ENCODE measurements at regions not wholly inside any gene's neighbourhood (a gene's known extent, or its start where the extent isn't known, plus 50 kb on each side); places are given as distances from the start of the nearest gene placed in this dataset.

- DNase-seq (ENCODE audit: low read depth): no peak
- H3K4me3 ChIP-seq (ENCODE audit: low read depth, low read length): no peak overlapping the region
- no peak for TF ChIP-seq CTCF (IDR thresholded peaks at IDR 0.05; ENCODE audit: insufficient read depth, low read depth, low read length)
These were observed 432.8 kb upstream of the ZP4 start for GRCh38 chr1:238323490-238323889.

DNA sequence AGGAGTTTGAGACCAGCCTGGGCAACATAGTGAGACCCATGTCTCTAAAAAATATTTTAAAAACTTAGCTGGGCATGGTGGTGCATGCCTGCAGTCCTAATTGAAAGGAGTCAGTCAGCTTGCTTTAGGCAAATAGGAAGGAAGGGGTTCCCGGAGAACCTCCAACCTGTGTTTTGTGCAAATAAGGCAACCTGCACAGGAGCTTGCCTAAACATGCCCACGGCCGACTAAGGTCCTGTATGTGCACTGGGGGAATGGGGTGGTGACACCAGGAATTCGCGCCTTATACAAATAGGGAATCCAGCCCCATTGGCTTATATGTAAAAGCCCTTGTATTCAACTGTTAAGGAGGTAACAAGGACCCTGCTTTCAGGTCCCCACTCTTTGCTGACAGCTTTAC lies 429.2 kb upstream of the ZP4 start:
- no peak for DNase-seq (ENCODE audit: low read depth)
- TF ChIP-seq CTCF (IDR thresholded peaks at IDR 0.05; ENCODE audit: insufficient read depth, low read depth, low read length): no peak
- no peak overlapping the region for H3K4me3 ChIP-seq (ENCODE audit: low read depth, low read length)

DNA sequence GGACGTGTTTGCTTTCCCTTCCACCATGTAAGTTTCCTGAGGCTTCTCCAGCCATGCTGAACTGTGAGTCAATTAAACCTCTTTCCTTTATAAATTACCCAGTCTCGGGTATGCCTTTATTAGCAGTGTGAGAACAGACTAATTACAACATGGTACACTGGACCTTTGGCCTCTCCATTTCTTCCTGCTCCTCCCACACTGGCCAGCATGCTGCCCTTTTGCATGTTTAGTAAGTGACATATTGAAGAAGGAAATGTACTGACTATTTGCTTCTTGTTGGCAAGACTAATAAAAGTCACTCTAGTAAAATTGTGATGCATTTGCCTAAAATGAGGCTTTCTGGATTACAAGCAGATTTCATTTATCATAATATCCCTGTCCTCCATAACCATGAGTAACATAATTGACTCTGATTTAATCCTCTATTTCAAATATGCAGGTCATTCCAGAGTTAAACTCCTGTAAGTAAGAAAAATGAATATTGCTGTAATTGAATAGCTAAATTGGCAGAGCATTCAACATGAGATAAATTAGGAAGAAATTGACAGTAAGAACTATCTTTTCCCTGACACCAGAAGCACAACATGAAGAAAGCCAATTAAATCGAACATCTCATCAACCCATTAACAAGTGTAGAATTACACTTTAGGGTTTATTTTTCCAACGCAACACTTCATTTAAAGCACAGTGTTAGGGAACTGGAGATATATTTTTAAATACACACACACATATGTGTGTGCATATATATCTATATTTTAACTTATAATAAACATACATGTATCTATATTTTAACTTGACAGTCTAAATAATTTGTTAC lies 427.8 kb upstream of the ZP4 start:
- no peak for DNase-seq (ENCODE audit: low read depth)
- TF ChIP-seq CTCF (IDR thresholded peaks at IDR 0.05; ENCODE audit: insufficient read depth, low read depth, low read length): no peak
- H3K4me3 ChIP-seq (ENCODE audit: low read depth, low read length): no peak overlapping the region

DNA sequence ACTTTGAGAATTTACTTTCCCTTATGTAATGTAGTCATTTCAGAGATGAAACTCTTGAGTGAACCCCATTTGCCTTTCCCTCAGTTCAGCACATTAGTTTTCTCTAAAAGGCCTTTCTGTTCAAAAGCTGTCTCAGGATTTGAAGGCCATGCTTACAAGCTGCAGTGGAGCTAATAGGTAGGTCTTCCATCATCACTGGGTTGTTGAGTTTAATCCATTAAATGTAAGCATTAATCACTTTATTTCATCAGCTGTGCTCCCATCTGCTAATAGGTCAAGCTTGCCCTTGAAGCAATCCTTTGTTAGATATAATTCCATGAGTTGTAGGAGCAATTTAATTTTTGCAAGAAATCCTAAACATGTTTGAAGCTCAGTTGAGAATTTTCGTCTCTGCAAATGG lies 422.2 kb upstream of the ZP4 start:
- TF ChIP-seq CTCF (IDR thresholded peaks at IDR 0.05; ENCODE audit: insufficient read depth, low read depth, low read length): no peak
- no peak for DNase-seq (ENCODE audit: low read depth)
- H3K4me3 ChIP-seq (ENCODE audit: low read depth, low read length): no peak overlapping the region

DNA sequence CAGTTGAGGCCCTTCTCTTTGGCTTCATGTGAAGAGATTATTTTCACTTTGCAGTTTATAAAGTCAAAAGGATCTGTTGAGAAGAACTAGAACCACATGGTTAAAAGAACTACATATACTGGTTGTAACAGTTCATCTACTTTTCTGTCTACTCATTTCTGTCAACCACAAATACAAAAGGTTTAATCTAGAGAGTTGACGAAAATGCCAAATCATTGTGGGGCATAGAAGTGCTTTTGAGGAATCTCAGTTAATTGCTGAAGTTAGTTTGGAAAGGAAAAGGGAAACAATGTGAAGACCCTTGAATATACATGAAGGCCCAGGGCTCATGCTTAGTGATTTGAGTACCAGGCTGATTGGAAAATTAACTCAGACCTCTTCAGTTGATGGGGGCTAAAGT lies 415.7 kb upstream of the ZP4 start:
- no peak for TF ChIP-seq CTCF (IDR thresholded peaks at IDR 0.05; ENCODE audit: insufficient read depth, low read depth, low read length)
- no peak for DNase-seq (ENCODE audit: low read depth)
- no peak overlapping the region for H3K4me3 ChIP-seq (ENCODE audit: low read depth, low read length)

DNA sequence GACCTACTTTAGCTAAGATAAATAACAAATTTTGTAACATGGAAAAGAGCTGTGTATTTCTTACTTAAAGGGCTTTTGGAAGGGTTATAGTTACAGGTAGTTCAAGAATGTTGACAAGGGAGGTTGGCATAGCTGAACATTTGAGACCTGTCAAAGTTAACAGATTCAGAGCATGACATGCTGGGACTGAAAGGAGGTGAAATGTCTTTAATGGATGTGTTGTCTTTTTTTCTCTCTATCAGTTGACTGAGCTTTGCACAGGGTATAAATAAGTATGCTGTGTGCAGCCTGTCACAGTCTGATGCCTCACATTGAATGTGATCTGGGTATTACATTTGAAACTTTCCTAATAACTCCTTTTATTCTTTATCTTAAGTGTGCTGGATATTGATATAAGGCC lies 411.9 kb upstream of the ZP4 start:
- no peak overlapping the region for H3K4me3 ChIP-seq (ENCODE audit: low read depth, low read length)
- TF ChIP-seq CTCF (IDR thresholded peaks at IDR 0.05; ENCODE audit: insufficient read depth, low read depth, low read length): no peak
- DNase-seq (ENCODE audit: low read depth): no peak

DNA sequence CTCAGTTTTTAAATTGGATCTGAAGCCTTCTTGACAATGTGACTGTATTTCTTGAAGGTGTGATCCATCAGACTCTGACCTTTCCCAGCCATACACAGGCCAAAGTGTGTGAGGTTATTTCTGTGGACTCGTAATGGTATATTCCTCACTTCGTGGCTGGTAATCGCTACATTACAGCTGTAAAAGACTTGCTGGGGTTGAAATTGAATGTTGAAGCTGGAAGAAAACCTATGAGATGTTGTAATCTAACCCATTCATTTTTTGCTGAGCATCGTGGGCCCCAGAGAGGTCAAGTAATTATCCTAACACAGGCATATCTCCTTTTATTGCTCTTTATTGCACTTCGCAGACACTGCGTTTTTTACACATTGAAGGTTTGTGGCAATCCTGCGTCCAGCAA lies 405.6 kb upstream of the ZP4 start:
- DNase-seq (ENCODE audit: low read depth): no peak
- TF ChIP-seq CTCF (IDR thresholded peaks at IDR 0.05; ENCODE audit: insufficient read depth, low read depth, low read length): no peak

More for the DNA sequence above, 405.6 kb upstream of the ZP4 start:
- H3K4me3 ChIP-seq (ENCODE audit: low read depth, low read length): no peak overlapping the region
